KMS-11 (cell line): ENCODE measurements at regions not wholly inside any gene's neighbourhood (a gene's known extent, or its start where the extent isn't known, plus 50 kb on each side); places are given as distances from the start of the nearest gene placed in this dataset.
A peak's percentile ranks its signal among the peaks of the same experiment; 100 is the strongest.
"Not testable (repeated sequence)": the region's sequence is repeated elsewhere in the genome, so short reads cannot be mapped to it uniquely, and the experiment has no call there.

Source experiments
- H2AFZ ChIP-seq: fragments of 200-600 bp; sonication (generic); 2 replicates; pipeline ENCODE4 v1.6.1; 2016; ENCODE audit warnings: antibody characterized with exemption, mixed run types, low read depth
- H3K27ac ChIP-seq: fragments of 200-600 bp; sonication (generic); 2 replicates; pipeline ENCODE4 v1.6.1; 2016; ENCODE audit warnings: mild to moderate bottlenecking, mixed run types
- H3K27me3 ChIP-seq: fragments of 200-600 bp; sonication (generic); 2 replicates; pipeline ENCODE4 v1.6.1; 2017; ENCODE audit warnings: mild to moderate bottlenecking, low read depth, mixed run types, moderate library complexity; ENCODE audit not compliant: insufficient read depth
- H3K36me3 ChIP-seq: fragments of 200-600 bp; sonication (generic); 2 replicates; pipeline ENCODE4 v1.6.1; 2017; ENCODE audit warnings: mild to moderate bottlenecking, mixed run types; ENCODE audit not compliant: insufficient read depth
- H3K4me1 ChIP-seq: fragments of 200-600 bp; sonication (generic); 2 replicates; pipeline ENCODE4 v1.6.1; 2016; ENCODE audit warnings: mild to moderate bottlenecking, low read depth, mixed run types; ENCODE audit not compliant: poor library complexity, severe bottlenecking
- H3K4me2 ChIP-seq: fragments of 200-600 bp; sonication (generic); 2 replicates; pipeline ENCODE4 v1.7.0; 2016; ENCODE audit warnings: mild to moderate bottlenecking, mixed run types
- H3K4me3 ChIP-seq: fragments of 200-600 bp; sonication (generic); IDR thresholded peaks from 2 replicates; pipeline ENCODE4 v1.6.1; 2017; ENCODE audit warnings: low read depth, low read length, mixed read lengths; ENCODE audit not compliant: insufficient read depth
- H3K79me2 ChIP-seq: fragments of 200-600 bp; sonication (generic); 2 replicates; pipeline ENCODE4 v1.6.1; 2016; ENCODE audit warnings: low read depth, mixed run types; ENCODE audit not compliant: insufficient read depth
- H3K9ac ChIP-seq: fragments of 200-600 bp; sonication (generic); 2 replicates; pipeline ENCODE4 v1.6.1; 2016; ENCODE audit warnings: mild to moderate bottlenecking, mixed run types
- H4K20me1 ChIP-seq: fragments of 200-600 bp; sonication (generic); 2 replicates; pipeline ENCODE4 v1.6.1; 2016; ENCODE audit warnings: mild to moderate bottlenecking, mixed run types; ENCODE audit not compliant: insufficient read depth
- TF ChIP-seq, protein P1 (sequence below): fragments of 200-600 bp; sonication (generic); conservative IDR thresholded peaks from 2 replicates; pipeline ENCODE4 v1.6.1; 2017; ENCODE audit warnings: low read depth, mild to moderate bottlenecking, antibody characterized with exemption, low read length, moderate library complexity, mixed read lengths

GRCh38 chr5:66291771-66292170, 147.7 kb downstream of the SREK1 start:
- Histone ChIP-seq H4K20me1 (no peaks in the 10 kb centered on the region), H3K4me3 (no peak overlapping the region)

DNA sequence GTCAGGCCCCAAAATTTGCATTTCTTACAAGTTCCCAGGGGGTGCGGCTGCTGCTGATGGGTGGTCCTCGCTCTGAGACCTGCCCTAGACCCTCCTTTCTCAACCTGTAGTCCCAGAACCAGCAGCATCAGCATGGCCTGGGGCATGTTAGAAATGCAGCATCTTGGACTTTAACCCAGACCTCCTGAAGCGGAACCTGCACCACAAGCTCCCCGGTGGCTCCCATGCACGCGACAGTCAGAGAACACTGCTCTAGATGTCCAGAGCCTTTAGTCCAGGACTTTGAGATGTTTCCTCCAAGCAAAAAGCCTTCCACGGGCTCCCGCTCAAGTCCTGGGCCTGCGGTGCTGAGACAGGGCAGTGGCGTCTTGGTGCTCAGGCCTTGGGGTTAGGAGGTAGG, 149.8 kb downstream of the SREK1 start:
- not testable (repeated sequence) for H3K79me2 ChIP-seq, H3K27me3 ChIP-seq, H3K4me2 ChIP-seq, H3K4me3 ChIP-seq, H3K27ac ChIP-seq, H3K36me3 ChIP-seq, H3K4me1 ChIP-seq, H4K20me1 ChIP-seq, H2AFZ ChIP-seq, H3K9ac ChIP-seq

More at GRCh38 chr5:66291771-66292170, 147.7 kb downstream of the SREK1 start:
- Histone ChIP-seq H3K9ac (no peak overlapping the region), H3K27me3 (no peaks in the 10 kb centered on the region), H3K79me2 (no peaks in the 10 kb centered on the region), H2AFZ (no peak overlapping the region), H3K27ac (no peak overlapping the region), H3K36me3 (no peaks in the 10 kb centered on the region), H3K4me2 (no peak overlapping the region), H3K4me1 (no peaks in the 10 kb centered on the region)
- TF ChIP-seq, protein P1, sequence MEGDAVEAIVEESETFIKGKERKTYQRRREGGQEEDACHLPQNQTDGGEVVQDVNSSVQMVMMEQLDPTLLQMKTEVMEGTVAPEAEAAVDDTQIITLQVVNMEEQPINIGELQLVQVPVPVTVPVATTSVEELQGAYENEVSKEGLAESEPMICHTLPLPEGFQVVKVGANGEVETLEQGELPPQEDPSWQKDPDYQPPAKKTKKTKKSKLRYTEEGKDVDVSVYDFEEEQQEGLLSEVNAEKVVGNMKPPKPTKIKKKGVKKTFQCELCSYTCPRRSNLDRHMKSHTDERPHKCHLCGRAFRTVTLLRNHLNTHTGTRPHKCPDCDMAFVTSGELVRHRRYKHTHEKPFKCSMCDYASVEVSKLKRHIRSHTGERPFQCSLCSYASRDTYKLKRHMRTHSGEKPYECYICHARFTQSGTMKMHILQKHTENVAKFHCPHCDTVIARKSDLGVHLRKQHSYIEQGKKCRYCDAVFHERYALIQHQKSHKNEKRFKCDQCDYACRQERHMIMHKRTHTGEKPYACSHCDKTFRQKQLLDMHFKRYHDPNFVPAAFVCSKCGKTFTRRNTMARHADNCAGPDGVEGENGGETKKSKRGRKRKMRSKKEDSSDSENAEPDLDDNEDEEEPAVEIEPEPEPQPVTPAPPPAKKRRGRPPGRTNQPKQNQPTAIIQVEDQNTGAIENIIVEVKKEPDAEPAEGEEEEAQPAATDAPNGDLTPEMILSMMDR = no peak

- H3K9ac ChIP-seq = no peak overlapping the region
- H3K4me2 ChIP-seq = no peak overlapping the region
- H2AFZ ChIP-seq = no peak overlapping the region
- H3K27ac ChIP-seq = no peak overlapping the region
- no peaks in the 10 kb centered on the region for H3K36me3 ChIP-seq
- TF ChIP-seq, protein P1 = no peak
- H3K27me3 ChIP-seq = no peaks in the 10 kb centered on the region
- H3K79me2 ChIP-seq = no peaks in the 10 kb centered on the region
- no peaks in the 10 kb centered on the region for H4K20me1 ChIP-seq
- H3K4me1 ChIP-seq = no peaks in the 10 kb centered on the region
- no peak overlapping the region for H3K4me3 ChIP-seq
Measured at GRCh38 chr5:66299463-66299862, 155.4 kb downstream of the SREK1 start.

- no peaks in the 10 kb centered on the region for H3K36me3 ChIP-seq
- no peaks in the 10 kb centered on the region for H3K27me3 ChIP-seq
- no peak overlapping the region for H3K4me2 ChIP-seq
- peaks cover 5% of the 10 kb centered on the region for H3K4me1 ChIP-seq
- no peak overlapping the region for H2AFZ ChIP-seq
- H4K20me1 ChIP-seq = no peaks in the 10 kb centered on the region
- no peak overlapping the region for H3K9ac ChIP-seq
- TF ChIP-seq, protein P1 = no peak
- H3K79me2 ChIP-seq = no peaks in the 10 kb centered on the region
- no peak overlapping the region for H3K27ac ChIP-seq
- H3K4me3 ChIP-seq = no peak overlapping the region
Measured at GRCh38 chr5:66302344-66302743, 158.2 kb downstream of the SREK1 start.

GRCh38 chr5:66306105-66306843, 162.2 kb downstream of the SREK1 start:
- Histone ChIP-seq H3K4me3 (no peak overlapping the region), H3K79me2 (no peaks in the 10 kb centered on the region), H3K4me1 (peaks cover 8% of the 10 kb centered on the region), H2AFZ (peak overlapping the region; percentile 0; the same call in 1 of the 2 replicates), H3K4me2 (no peak overlapping the region), H3K36me3 (no peaks in the 10 kb centered on the region), H3K27ac (no peak overlapping the region), H3K27me3 (no peaks in the 10 kb centered on the region), H3K9ac (no peak overlapping the region), H4K20me1 (no peaks in the 10 kb centered on the region)
- TF ChIP-seq, protein P1 = peak; percentile 98
